Putamen (tissue), 1 donor: ENCODE measurements at regions not wholly inside any gene's neighbourhood (a gene's known extent, or its start where the extent isn't known, plus 50 kb on each side); places are given as distances from the start of the nearest gene placed in this dataset.
A peak's percentile ranks its signal among the peaks of the same experiment; 100 is the strongest.
"Not testable (repeated sequence)": the region's sequence is repeated elsewhere in the genome, so short reads cannot be mapped to it uniquely, and the experiment has no call there.

Experiments used
- DNase-seq: peaks from one replicate; pipeline ENCODE4 v3.0.0-alpha.2; 2016; ENCODE audit warnings: low spot score

DNA sequence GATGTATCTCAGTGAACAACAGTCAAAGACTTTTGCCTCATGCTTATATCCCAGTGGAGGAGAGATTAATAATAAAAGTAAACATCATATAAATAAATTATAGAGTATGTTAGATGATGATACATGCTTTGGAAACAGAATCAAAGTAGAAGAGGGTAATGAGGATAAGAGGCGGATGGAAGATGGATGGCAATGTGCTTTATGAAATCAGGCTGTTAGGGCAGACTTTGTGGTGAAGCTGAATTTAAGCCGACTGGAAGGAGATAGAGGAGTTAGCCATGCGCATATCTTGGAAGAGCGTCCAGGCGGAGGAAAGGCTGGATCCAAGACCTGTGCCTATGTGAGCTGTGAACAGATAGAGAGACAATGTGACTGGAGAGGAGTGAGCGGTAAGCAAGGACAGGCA lies 74.9 kb upstream of the GUCY1A1 start:
- no peak for DNase-seq

DNA sequence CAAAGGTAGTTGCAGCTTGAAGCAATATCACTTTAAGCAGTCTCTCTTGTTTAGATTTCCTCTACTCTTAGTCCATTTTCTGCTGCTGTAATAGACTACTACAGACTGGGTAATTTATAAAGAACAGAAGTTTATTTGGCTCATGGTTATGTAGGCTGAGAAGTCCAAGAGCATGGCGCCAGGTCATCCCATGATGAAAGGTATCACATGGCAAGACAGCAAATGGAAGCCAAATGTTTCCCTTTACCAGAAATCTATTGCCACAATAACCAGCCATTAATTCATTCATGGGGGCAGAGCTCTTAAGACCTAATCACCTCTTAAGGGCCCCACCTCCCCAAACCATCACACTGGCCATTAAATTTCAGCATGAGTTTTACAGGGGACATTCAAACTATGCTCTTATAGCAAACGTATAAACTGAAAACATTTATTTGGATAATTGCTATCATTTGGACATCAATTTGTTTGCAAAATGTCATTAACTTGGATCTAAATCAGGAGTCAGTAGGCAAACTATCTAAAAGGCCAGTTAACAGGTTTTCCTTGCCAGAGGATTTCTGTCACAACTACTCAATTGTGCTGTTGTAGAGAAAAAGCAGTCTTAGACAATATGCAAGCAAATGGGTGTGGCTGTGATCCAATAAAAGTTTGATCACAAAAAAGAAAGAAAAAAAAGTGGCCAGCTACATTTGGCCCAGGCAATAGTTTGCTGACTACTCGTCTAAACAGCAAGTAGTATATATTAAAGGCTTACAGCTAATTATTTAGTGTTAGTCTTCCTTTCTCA lies 75.7 kb upstream of the GUCY1A1 start:
- no peak for DNase-seq

DNA sequence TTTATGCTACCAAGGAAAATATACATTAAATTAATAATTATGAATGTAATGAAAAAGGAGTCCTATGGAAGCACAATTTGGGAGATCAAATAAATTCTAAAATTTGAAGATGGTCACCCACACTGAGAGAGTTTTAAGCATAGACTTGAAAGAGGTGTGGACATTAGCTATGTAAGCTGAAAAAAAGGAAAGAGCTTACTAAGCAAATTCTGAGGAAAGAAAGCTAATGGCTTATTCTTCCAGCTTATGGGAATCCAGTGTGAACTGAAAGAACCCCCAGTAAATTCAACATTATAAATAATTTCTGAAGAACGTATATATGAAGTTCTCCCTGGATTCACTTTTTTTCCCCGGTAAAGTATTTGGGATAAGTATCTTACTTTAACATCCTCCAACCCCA lies 78.2 kb upstream of the GUCY1A1 start:
- no peak for DNase-seq

DNA sequence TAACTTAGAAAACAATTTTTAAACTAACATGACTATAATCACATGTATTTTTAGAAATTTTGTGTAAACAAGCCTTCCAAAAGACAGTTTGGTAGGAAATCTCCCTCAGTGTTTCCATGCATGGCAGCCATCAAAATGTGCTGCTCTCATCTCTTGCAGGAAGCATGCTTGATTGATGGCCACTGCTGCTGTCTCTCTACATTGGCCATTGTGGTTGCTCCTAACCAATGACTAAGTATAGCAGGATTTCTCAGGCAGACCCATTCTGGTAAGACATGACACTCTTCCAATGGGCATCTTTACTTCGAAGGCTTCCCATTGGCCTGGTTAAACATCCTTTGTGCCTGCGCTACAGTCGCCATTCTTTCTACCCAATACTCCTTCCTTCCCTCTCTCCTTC lies 78.9 kb upstream of the GUCY1A1 start:
- DNase-seq = no peak

DNA sequence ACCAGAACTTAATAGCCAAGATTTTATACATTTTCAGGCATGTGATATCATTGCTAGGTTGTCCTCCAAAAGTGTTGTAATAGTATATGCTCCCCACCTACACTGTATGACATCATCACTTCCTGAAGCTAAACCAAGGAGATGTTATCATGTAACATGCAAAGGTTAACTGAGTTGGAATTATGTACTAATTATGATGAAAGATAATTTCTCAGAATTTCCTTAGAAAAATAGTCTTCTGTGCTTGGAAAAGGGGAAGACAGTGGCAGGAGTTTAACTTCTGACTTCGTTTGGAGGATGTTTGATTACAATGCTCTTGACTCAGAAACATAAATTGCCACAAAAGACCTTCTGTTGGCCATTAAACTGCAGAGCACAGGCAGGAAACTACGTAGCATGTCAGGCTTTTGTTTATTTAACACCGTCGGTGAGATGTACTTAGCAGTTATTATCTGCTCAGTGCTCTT lies 83.6 kb upstream of the GUCY1A1 start:
- DNase-seq = no peak

DNA sequence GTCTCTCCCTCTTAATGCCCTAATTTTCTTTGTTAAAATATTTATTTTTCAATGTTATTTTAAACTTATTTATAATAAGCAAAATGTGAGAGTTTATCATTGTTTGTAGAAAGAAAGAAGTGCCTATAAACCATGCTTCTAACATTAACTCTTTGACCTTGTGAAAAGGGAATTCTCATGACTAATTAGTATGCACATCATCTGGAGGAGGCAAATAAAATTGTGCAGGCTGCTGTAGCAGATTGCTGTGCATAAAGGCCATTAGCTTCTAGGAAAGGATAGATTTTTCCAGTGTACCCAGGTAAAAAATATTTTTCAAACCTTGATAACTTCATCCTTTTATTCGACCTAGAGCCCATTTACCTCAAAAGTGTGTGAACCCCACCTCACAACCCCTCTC lies 84.6 kb upstream of the GUCY1A1 start:
- no peak for DNase-seq

DNA sequence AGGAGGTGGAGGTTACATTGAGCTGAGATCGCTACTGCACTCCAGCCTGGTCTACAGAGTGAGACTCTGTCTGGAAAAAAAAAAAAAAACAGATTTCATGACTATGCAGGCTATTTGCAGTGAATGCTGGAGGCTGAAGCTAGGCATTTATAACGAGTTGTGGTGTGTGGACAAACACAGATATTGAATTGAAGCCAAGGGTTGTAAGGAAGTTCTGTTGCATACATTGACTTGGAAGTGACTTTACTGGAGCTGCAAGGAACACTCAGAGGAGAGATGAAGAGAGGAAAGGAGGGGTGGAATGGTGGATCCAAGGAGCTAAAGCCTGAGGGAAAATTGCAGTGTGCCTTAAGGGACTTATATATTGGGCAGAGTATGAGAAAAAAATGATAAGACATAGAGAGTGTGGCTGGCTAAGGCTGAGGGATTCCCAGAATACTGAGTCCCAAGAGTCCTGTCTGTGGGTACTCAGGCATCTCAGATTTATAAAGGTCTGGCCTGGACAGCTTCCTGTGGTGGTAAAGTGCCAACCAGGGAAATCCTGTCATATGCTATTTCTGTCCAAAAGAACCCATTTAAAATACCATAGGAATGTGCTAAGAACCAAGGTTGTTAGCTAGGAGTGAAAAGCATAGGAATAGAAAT lies 87.8 kb upstream of the GUCY1A1 start:
- DNase-seq = no peak

DNA sequence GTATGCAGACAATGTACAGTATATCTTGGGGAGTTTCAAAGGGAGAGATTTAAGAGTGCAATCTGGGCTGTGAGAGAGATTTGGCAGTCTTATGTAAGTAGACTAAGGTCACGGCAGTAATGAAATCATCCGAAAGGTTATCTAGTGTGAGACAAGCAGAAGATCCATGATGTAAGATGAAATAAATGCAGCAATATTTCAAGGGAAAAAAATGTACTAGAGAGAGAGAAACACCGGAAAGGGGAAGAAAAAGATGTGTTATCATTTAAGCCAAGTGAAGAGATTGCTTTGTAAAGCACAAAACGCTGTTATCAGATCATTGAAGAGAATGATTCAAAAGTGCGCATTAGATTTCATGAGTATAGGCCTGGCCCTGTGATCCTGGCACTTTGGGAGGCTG lies 88.4 kb upstream of the GUCY1A1 start:
- no peak for DNase-seq

DNA sequence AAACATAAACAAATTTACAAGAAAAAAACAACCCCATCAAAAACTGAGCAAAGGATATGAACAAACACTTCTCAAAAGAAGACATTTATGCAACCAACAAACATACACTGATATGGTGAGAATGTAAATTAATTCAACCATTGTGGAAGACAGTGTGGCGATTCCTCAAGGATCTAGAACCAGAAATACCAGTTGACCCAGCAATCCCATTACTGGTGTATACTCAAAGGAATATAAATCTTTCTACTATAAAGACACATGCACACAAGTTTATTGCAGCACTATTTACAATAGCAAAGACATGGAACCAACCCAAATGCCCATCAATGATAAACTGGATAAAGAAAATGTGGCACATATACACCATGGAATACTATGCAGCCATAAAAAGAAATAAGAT lies 92.3 kb upstream of the GUCY1A1 start:
- DNase-seq = not testable (repeated sequence)

DNA sequence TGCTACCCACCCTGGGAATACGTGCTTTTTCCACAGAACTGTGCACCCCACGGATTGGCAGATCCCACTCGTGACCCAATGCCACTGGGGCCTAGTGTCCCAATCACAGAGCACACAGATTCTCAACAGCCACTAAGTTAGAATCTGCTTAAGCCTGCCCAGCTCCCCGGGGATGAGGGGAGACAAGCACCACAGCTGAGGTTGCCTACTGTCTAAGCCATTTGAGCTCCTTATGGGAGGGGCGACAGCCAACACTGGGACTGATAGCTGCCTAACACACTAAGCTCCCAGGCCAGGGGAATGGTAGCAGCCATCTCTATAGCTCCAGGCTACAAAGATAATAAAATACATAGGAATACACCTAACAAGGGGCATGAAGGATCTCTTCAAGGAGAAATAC lies 93.5 kb upstream of the GUCY1A1 start:
- DNase-seq = no peak

DNA sequence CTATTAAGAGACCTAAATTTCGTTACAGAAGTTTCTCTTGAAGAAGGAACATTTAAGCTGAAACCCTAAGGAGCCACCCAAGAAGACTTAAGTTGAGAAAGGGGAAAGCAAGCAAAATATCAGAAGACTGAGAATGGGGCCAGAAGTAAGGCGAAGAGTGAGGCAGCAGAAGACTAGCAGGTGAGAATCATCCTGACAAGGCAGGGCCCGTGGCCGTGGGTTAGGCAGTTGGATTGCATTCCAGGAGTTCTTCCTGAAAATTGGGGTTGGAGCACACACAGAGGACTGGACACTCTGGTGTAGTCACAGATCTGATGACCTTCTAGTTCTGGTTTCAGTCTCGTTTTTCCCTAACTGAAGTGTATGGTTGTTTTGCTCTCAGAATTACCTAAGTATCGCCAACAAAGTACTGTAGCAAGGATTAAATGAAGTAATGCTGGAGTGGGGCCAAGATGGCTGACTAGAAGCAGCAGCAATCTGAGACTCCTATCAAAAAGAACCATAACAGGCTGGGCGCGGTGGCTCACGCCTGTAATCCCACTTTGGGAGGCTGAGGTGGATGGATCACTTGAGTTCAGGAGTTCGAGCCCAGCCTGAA lies 94.4 kb upstream of the GUCY1A1 start:
- no peak for DNase-seq

DNA sequence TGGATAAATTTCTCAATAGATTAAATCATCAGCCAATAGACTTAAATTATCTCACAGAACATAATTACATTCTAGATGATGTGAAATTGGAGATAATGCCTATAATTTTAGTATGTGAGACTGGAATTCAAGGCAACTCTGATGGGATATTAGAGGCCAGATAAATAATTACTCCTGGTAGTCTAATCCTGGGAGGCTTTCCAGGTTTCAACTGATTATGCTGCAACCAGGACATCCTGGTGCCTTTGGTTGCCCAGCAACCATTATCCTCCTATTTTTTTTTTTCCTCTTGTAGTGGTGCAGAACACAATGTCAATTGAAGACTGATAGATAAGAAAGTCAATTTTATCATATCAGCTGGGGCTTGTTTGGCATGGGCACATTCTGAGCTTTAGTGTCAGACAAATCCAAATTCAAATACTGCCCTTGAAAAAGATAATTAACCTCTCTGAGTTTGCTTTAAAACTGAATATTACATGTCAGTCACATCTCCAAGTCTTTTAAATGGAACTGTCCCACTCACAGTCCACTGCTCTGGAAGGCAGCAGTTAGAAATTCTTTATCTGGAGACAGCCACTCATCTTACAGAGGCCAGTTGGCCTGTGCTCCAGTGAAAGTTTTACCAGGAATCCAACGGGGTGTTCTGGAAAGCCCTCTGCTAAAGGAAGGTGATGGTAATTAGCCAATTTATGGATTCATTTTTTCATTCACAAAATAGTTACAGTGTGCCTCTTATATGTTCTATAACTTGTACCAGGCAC lies 95.3 kb upstream of the GUCY1A1 start:
- DNase-seq = no peak

DNA sequence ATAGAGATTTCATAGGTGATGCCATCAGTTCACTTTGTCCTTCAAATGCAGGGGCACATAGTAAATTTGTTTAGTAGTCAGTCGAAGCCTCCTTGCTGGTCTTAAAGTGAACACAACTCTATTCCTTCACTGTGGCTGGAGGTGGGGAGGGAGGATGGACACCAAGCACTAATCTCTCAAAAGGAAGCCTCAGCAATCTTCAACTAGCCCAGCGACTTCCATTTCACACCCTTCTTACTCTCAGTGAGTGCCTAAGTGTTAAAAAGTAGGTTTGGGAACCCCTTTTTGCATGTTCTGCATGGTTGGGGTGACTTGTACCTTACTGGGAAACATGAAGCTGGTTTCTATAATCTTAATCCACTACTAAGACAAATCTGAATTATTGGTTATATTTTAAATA lies 96.0 kb upstream of the GUCY1A1 start:
- no peak for DNase-seq

DNA sequence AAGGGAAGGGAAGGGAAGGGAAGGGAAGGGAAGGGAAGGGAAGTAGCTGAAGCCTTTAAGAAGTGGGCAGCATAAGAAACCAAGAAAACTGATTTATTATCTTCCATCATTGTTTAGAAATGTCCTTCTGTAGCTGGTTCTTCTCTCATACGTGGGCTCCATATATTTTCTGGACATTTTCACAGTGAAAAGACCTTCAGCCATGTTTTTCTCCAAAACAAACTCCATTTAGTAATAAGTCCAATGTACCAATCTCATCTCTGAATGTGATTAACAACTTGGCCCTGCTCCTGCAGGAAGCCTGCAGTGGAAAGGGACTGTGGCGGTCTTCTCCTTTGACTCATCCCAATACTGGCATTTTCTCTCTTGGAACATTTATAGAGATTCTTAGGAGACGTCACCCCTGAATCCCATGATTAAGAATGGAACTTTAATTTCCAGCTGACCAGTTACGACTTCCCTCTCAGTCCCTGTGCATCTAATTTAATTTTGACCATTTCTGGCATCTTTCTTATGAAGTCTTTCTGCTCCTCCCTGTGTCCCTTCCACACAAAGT lies 96.6 kb upstream of the GUCY1A1 start:
- no peak for DNase-seq

DNA sequence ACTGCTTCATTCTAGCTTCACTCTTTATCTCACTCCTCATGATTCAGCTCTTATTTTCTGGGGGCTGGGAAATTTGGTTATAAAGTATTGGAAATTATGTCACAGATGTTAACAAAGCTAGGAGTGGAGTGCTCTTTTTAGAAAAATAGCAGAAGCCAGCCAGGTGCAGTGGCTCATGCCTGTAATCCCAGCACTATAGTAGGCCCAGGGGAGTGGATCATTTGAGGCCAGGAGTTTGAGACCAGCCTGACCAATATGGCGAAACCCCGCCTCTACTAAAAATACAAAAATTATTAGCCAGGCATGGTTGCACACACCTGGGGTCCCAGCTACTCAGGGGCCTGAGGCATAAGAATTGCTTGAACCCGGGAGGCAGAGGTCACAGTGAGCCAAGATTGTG lies 97.2 kb upstream of the GUCY1A1 start:
- DNase-seq = no peak

DNA sequence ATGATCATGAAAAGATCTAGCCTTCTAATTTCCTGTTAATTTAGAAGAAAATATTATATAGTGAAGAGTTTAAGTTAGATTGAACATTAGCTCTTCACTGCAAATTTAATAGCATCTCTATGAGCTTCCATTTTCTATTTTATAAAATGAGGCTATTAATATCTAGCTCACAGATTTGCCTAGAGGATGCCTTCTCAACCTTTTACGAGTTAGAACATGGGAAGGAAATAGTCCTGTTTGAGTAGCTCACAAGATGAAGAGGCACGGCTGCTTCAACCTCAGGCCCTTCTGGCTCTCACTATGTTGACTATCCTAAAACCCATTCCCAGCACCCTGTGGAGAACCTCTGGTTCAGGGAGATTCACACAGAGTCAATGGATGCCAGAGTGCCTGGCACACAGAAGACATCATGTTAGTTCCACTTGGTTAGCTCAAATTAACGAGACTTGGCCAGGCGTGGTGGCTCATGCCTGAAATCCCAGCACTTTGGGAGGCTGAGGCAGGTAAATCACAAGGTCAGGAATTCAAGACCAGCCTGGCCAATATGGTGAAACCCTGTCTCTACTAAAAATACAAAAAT lies 97.9 kb upstream of the GUCY1A1 start:
- no peak for DNase-seq

DNA sequence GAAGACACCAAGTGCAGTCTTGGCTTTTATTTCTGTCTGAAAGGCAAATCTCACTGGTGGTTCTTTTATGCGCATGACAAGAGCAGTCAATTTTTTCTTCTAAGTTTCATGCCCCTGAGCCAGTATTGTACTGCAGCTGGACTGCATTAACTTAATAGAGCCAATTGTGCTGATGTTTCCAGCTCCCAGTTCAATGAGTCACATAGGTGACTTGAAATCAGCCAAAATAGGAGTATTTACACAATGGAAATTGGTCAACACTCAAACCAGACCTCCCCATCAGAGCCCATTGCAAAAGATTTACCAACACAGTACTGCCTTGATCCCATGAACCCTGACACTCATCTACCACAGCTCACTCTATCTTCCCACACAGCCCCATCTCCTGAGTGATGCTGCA lies 100.3 kb upstream of the GUCY1A1 start:
- DNase-seq = no peak

DNA sequence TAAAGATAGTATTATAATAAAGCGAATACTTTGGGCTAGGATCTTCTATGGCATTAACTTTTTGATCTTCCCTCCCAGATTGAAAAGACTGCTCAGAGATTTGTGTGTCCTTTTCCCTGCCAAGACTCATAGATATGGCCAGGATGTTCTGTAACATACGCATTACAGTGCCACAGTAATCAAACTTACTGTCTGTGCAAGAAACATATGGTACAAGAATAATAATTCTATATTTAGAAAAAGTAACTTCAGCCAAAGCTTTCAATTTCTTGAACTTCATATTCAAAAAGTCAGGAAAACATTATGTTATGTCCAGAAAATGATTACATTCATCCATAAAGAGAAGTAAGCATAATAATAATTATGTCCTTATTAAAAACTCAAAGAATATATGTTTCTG lies 100.9 kb upstream of the GUCY1A1 start:
- no peak for DNase-seq

DNA sequence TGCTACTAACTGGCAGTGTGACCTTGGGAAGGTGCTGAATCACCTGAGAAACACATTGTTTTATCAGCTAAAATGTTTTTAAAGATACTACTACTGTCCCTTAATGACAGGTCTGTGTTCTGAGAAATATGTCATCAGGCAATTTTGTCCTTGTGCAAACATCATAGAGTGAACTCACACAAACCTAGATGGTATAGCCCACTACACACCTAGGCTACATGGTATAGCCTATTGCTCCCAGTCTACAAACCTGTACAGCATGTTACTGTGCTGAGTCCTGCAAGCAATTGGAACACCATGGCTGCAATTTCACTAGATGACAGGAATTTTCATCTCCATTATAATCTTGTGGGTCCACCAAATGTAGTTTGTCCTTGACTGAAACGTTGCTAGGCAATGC lies 101.3 kb upstream of the GUCY1A1 start:
- no peak for DNase-seq

DNA sequence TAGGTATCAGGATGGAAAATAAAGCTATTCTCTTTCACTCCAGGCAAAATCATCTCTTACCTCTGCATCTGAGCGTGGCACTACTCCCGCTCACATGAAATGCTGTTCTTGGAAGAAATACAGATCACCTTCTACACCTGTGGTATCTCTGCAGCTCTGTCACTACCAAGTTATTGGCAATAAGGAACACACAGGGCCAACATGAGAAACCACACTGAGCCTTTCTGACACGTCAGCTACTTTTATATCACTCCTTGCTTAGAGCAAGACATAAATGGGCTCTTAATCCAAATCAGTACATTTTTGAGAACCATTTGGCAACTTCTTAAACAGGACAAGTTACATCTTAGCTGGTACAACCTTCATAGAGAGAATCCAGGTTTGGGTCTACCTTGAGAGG lies 101.8 kb upstream of the GUCY1A1 start:
- no peak for DNase-seq

DNA sequence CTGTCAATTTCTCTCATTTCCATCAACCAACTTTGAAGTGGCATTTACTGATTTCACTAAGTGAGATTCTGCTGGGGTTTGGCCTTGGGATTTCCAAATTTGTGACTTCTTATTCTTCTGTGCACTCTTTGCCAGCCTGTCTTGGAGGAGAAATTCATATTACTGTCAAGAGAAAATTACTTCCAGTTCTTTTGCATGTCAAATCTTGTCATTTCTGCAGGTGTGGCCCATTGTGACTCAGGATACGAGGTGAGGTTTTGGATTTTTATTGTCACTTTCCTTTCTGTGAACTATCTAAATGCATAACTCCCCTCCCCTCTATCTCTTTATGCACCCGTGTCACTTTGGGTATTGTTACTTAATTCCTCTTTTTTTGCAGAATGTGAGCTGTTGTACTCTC lies 102.6 kb upstream of the GUCY1A1 start:
- peak; percentile 58 for DNase-seq

DNA sequence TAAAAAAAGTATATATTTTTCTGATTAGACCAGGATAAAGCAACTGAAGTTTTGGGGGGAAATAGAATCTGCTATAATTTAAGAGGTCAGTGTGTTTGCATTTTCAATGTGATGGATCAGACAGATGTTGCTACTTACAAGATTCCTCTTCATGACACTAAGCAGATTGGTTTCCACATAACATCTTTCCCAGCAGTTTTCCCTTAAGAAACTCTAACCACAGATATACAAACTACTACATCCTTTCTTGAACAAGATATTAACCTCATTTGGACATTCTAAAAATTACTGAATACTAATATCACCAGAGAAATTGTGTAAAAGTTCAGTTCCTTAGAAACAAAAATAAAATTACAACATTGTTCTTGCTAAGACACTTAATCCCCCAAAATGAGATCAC lies 106.7 kb upstream of the GUCY1A1 start:
- DNase-seq = no peak
